DOHH2 (cell line): ENCODE measurements at regions not wholly inside any gene's neighbourhood (a gene's known extent, or its start where the extent isn't known, plus 50 kb on each side); places are given as distances from the start of the nearest gene placed in this dataset.

Experiments
- H3F3A ChIP-seq: fragments of 200-600 bp; sonication (generic), shearing (Covaris generic); 2 replicates; pipeline ENCODE4 v1.6.0; 2016; ENCODE audit warnings: antibody characterized with exemption, mild to moderate bottlenecking; ENCODE audit not compliant: control insufficient read depth, insufficient read depth
- H3K27ac ChIP-seq: fragments of 200-600 bp; sonication (generic); 2 replicates; pipeline ENCODE4 v1.5.1; 2014; ENCODE audit warnings: low read depth, mild to moderate bottlenecking, low read length, moderate library complexity
- H3K27me3 ChIP-seq: fragments of 200-600 bp; sonication (generic); 2 replicates; pipeline ENCODE4 v1.6.1; 2014; ENCODE audit warnings: mild to moderate bottlenecking, low read length, mixed read lengths; ENCODE audit not compliant: control insufficient read depth
- H3K36me3 ChIP-seq: fragments of 200-600 bp; sonication (generic); 2 replicates; pipeline ENCODE4 v1.6.1; 2014; ENCODE audit warnings: mild to moderate bottlenecking, low read length, moderate library complexity, mixed read lengths; ENCODE audit not compliant: control insufficient read depth
- H3K4me1 ChIP-seq: fragments of 200-600 bp; sonication (generic); 2 replicates; pipeline ENCODE4 v1.6.1; 2014; ENCODE audit warnings: mild to moderate bottlenecking, low read length, mixed read lengths; ENCODE audit not compliant: control insufficient read depth
- H3K4me2 ChIP-seq: fragments of 200-600 bp; sonication (generic); 2 replicates; pipeline ENCODE4 v1.6.0; 2014; ENCODE audit warnings: mild to moderate bottlenecking, low read length, moderate library complexity
- H3K4me3 ChIP-seq: fragments of 200-600 bp; sonication (generic); 2 replicates; pipeline ENCODE4 v1.5.1; 2014; ENCODE audit warnings: mild to moderate bottlenecking, low read length, mixed read lengths
- H3K79me2 ChIP-seq: fragments of 200-600 bp; sonication (generic); 2 replicates; pipeline ENCODE4 v1.6.1; 2014; ENCODE audit warnings: mild to moderate bottlenecking, low read length, mixed read lengths; ENCODE audit not compliant: control insufficient read depth
- H3K9me2 ChIP-seq: fragments of 200-600 bp; sonication (generic); replicated peaks from 2 replicates; pipeline ENCODE4 v1.6.1; 2014; ENCODE audit warnings: mild to moderate bottlenecking, low read length, mixed read lengths; ENCODE audit not compliant: control insufficient read depth
- H3K9me3 ChIP-seq: fragments of 200-600 bp; sonication (generic); 2 replicates; pipeline ENCODE4 v1.6.1; 2014; ENCODE audit warnings: antibody characterized with exemption, low read length, mixed read lengths; ENCODE audit not compliant: control insufficient read depth, insufficient read depth
- H4K20me1 ChIP-seq: fragments of 200-600 bp; sonication (generic); 2 replicates; pipeline ENCODE4 v1.6.0; 2014; ENCODE audit warnings: low read depth, mild to moderate bottlenecking, antibody characterized with exemption, low read length, moderate library complexity; ENCODE audit not compliant: control insufficient read depth, insufficient read depth
- CTCF ChIP-seq: fragments of 200-600 bp; sonication (generic); IDR thresholded peaks from one replicate; pipeline ENCODE4 v1.5.1; 2014; ENCODE audit warnings: antibody characterized with exemption, mild to moderate bottlenecking, low read depth, low read length; ENCODE audit not compliant: poor library complexity, severe bottlenecking
- EZH2phosphoT487 ChIP-seq: fragments of 200-600 bp; sonication (generic); IDR thresholded peaks from 2 replicates; pipeline ENCODE4 v1.6.1; 2017; ENCODE audit warnings: borderline replicate concordance, mild to moderate bottlenecking, antibody characterized with exemption, low read length, moderate library complexity, mixed read lengths

GRCh38 chr6:92273694-92274093, 1145.7 kb downstream of the EPHA7 start:
- Histone ChIP-seq H3K27ac (no peak overlapping the region), H3K79me2 (no peaks in the 10 kb centered on the region), H3K36me3 (no peaks in the 10 kb centered on the region), H3K9me2 (no peaks in the 10 kb centered on the region), H3K4me1 (no peaks in the 10 kb centered on the region), H4K20me1 (no peaks in the 10 kb centered on the region), H3F3A (no peaks in the 10 kb centered on the region), H3K27me3 (no peaks in the 10 kb centered on the region), H3K9me3 (no peaks in the 10 kb centered on the region), H3K4me3 (no peak overlapping the region), H3K4me2 (no peak overlapping the region)
- TF ChIP-seq EZH2phosphoT487: no peak
- no peak for TF ChIP-seq CTCF

GRCh38 chr6:92271091-92271490, 1148.3 kb downstream of the EPHA7 start:
- TF ChIP-seq CTCF (no peak), EZH2phosphoT487 (no peak)

GRCh38 chr6:92270365-92270764, 1149.0 kb downstream of the EPHA7 start:
- Histone ChIP-seq H4K20me1 (no peaks in the 10 kb centered on the region), H3K4me3 (no peak overlapping the region), H3K9me3 (no peaks in the 10 kb centered on the region), H3K27me3 (no peaks in the 10 kb centered on the region), H3K9me2 (no peaks in the 10 kb centered on the region), H3K4me1 (no peaks in the 10 kb centered on the region), H3K79me2 (no peaks in the 10 kb centered on the region), H3K4me2 (no peak overlapping the region), H3K36me3 (no peaks in the 10 kb centered on the region), H3F3A (no peaks in the 10 kb centered on the region), H3K27ac (no peak overlapping the region)
- TF ChIP-seq EZH2phosphoT487: no peak
- TF ChIP-seq CTCF: no peak

More at GRCh38 chr6:92271091-92271490, 1148.3 kb downstream of the EPHA7 start:
- Histone ChIP-seq H3K36me3 (no peaks in the 10 kb centered on the region), H3K27ac (no peak overlapping the region), H3K79me2 (no peaks in the 10 kb centered on the region), H3K9me2 (no peaks in the 10 kb centered on the region), H4K20me1 (no peaks in the 10 kb centered on the region), H3K9me3 (no peaks in the 10 kb centered on the region), H3F3A (no peaks in the 10 kb centered on the region), H3K27me3 (no peaks in the 10 kb centered on the region), H3K4me1 (no peaks in the 10 kb centered on the region), H3K4me3 (no peak overlapping the region), H3K4me2 (no peak overlapping the region)

GRCh38 chr6:92267335-92267734, 1152.0 kb downstream of the EPHA7 start:
- Histone ChIP-seq H3K27me3 (no peaks in the 10 kb centered on the region), H3F3A (no peaks in the 10 kb centered on the region), H3K9me2 (no peaks in the 10 kb centered on the region; the same call in 1 of the 2 replicates), H3K4me3 (no peak overlapping the region), H3K4me1 (no peaks in the 10 kb centered on the region), H3K79me2 (no peaks in the 10 kb centered on the region), H4K20me1 (no peaks in the 10 kb centered on the region), H3K4me2 (no peak overlapping the region), H3K36me3 (no peaks in the 10 kb centered on the region), H3K27ac (no peak overlapping the region), H3K9me3 (no peaks in the 10 kb centered on the region)
- TF ChIP-seq CTCF (no peak), EZH2phosphoT487 (no peak)
